OCI-LY1 (cell line): ENCODE measurements at regions not wholly inside any gene's neighbourhood (a gene's known extent, or its start where the extent isn't known, plus 50 kb on each side); places are given as distances from the start of the nearest gene placed in this dataset.

Source experiments
- H2AFZ ChIP-seq: fragments of 200-600 bp; sonication (generic), shearing (Covaris generic); 2 replicates; pipeline ENCODE4 v1.6.0; 2014; ENCODE audit warnings: antibody characterized with exemption, mild to moderate bottlenecking, low read length
- H3F3A ChIP-seq: fragments of 200-600 bp; sonication (generic), shearing (Covaris generic); 2 replicates; pipeline ENCODE4 v1.6.0; 2014; ENCODE audit warnings: mild to moderate bottlenecking, antibody characterized with exemption, low read length, moderate library complexity; ENCODE audit not compliant: insufficient read depth
- H3K27ac ChIP-seq: fragments of 200-600 bp; sonication (generic); 2 replicates; pipeline ENCODE4 v1.5.1; 2014; ENCODE audit warnings: low read length, mixed run types, mild to moderate bottlenecking, low read depth; ENCODE audit not compliant: poor library complexity, severe bottlenecking
- H3K27me3 ChIP-seq: fragments of 200-600 bp; sonication (generic); 2 replicates; pipeline ENCODE4 v1.6.0; 2014; ENCODE audit warnings: antibody characterized with exemption, mild to moderate bottlenecking, low read length, moderate library complexity; ENCODE audit not compliant: insufficient read depth
- H3K36me3 ChIP-seq: fragments of 200-600 bp; sonication (generic); 2 replicates; pipeline ENCODE4 v1.6.1; 2014; ENCODE audit warnings: mild to moderate bottlenecking, antibody characterized with exemption, low read length, moderate library complexity, mixed read lengths; ENCODE audit not compliant: insufficient read depth
- H3K4me1 ChIP-seq: fragments of 200-600 bp; sonication (generic); 2 replicates; pipeline ENCODE4 v1.5.1; 2014; ENCODE audit warnings: mild to moderate bottlenecking, low read length, moderate library complexity; ENCODE audit not compliant: insufficient read depth, severe bottlenecking
- H3K4me2 ChIP-seq: fragments of 200-600 bp; sonication (generic), shearing (Covaris generic); 2 replicates; pipeline ENCODE4 v1.6.1; 2014; ENCODE audit warnings: low read length
- H3K4me3 ChIP-seq: fragments of 200-600 bp; sonication (generic); 2 replicates; pipeline ENCODE4 v1.5.1; 2014; ENCODE audit warnings: low read length, low read depth, mild to moderate bottlenecking, mixed read lengths; ENCODE audit not compliant: poor library complexity, severe bottlenecking
- H3K79me2 ChIP-seq: fragments of 200-600 bp; shearing (Covaris generic); 2 replicates; pipeline ENCODE4 v1.6.1; 2016; ENCODE audit warnings: mixed run types, low read length, mixed read lengths; ENCODE audit not compliant: insufficient read depth
- H3K9ac ChIP-seq: fragments of 200-600 bp; sonication (generic), shearing (Covaris generic); 2 replicates; pipeline ENCODE4 v1.6.1; 2014; ENCODE audit warnings: mild to moderate bottlenecking, low read length, mixed read lengths
- H3K9me2 ChIP-seq: fragments of 200-600 bp; sonication (generic), shearing (Covaris generic); 2 replicates; pipeline ENCODE4 v1.6.1; 2014; ENCODE audit warnings: low read depth, mild to moderate bottlenecking, low read length, mixed read lengths
- H3K9me3 ChIP-seq: fragments of 200-600 bp; shearing (Covaris generic); 2 replicates; pipeline ENCODE4 v1.6.1; 2014; ENCODE audit warnings: low read length, mixed read lengths
- H4K20me1 ChIP-seq: fragments of 200-600 bp; sonication (generic), shearing (Covaris generic); 2 replicates; pipeline ENCODE4 v1.6.0; 2016; ENCODE audit warnings: mild to moderate bottlenecking, low read length; ENCODE audit not compliant: insufficient read depth
- EZH2 ChIP-seq: fragments of 200-600 bp; sonication (generic), shearing (Covaris generic); IDR thresholded peaks from 2 replicates; pipeline ENCODE4 v1.8.0; 2017; ENCODE audit warnings: borderline replicate concordance, mixed run types, mild to moderate bottlenecking, antibody characterized with exemption, low read length, moderate library complexity, mixed read lengths
- TF ChIP-seq, protein P1 (sequence below): fragments of 200-600 bp; sonication (generic), shearing (Covaris generic); IDR thresholded peaks from 2 replicates; pipeline ENCODE4 v1.5.1; 2017; ENCODE audit warnings: mild to moderate bottlenecking, antibody characterized with exemption, low read length, moderate library complexity, mixed read lengths

DNA sequence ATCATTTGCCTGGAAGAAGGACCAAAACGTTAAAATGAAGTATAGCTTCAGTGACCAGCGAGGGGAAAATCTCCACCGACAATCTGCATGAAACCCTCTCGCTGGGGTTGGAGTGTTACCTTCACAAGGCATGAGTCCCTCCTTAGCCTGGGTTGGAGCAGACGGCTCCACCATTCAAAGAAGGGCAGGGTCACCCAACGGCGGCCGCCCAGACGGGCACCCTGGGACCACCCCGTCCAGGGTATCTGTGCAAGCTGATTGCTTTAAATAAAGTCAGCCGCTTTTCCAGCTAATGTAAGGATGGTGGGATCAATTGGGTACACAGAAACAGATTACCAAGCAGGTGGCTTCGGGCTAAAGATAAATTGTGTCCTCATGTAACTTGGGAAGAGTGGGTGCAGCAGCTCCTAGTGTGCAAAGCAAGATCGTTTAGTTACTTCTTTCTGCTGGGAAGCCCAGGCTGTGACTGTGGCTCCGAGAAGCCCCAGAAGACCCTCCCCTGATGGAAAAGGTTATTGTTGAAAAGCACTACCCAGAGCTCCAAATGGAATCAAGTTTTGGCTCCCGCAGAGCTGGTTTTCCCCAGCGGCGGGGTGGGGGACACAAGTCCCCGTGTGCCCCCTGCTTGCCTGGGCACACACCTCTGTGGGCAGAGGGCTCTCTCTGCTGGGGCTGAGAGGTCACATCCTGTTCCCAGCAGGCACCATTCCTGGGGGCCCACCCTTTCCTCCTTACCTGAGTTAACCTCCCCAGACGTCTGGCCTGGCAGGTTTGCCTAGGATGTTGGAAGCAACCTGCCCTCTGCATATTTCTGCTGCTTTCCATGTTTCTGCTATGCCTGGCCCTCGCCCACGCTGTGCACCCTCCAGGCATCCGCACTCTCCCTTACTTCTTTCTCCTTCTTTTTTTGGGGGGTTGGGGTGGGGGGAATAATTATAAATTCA, 318.6 kb upstream of the DIO3 start:
- H2AFZ ChIP-seq: no peak overlapping the region
- no peak overlapping the region for H3K9ac ChIP-seq
- 0 out of 2 replicates have a peak, but pooled peaks cover 8% of the 10 kb centered on the region for H3K27me3 ChIP-seq
- no peaks in the 10 kb centered on the region for H3F3A ChIP-seq
- no peaks in the 10 kb centered on the region for H3K79me2 ChIP-seq
- no peak overlapping the region for H3K4me3 ChIP-seq
- H3K36me3 ChIP-seq: no peaks in the 10 kb centered on the region
- no peaks in the 10 kb centered on the region for H3K9me3 ChIP-seq
- no peak overlapping the region for H3K4me2 ChIP-seq
- no peak for TF ChIP-seq EZH2
- TF ChIP-seq, protein P1, sequence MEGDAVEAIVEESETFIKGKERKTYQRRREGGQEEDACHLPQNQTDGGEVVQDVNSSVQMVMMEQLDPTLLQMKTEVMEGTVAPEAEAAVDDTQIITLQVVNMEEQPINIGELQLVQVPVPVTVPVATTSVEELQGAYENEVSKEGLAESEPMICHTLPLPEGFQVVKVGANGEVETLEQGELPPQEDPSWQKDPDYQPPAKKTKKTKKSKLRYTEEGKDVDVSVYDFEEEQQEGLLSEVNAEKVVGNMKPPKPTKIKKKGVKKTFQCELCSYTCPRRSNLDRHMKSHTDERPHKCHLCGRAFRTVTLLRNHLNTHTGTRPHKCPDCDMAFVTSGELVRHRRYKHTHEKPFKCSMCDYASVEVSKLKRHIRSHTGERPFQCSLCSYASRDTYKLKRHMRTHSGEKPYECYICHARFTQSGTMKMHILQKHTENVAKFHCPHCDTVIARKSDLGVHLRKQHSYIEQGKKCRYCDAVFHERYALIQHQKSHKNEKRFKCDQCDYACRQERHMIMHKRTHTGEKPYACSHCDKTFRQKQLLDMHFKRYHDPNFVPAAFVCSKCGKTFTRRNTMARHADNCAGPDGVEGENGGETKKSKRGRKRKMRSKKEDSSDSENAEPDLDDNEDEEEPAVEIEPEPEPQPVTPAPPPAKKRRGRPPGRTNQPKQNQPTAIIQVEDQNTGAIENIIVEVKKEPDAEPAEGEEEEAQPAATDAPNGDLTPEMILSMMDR: no peak
- H3K27ac ChIP-seq: no peak overlapping the region
- H4K20me1 ChIP-seq: no peaks in the 10 kb centered on the region
- H3K4me1 ChIP-seq: no peaks in the 10 kb centered on the region
- no peaks in the 10 kb centered on the region for H3K9me2 ChIP-seq

DNA sequence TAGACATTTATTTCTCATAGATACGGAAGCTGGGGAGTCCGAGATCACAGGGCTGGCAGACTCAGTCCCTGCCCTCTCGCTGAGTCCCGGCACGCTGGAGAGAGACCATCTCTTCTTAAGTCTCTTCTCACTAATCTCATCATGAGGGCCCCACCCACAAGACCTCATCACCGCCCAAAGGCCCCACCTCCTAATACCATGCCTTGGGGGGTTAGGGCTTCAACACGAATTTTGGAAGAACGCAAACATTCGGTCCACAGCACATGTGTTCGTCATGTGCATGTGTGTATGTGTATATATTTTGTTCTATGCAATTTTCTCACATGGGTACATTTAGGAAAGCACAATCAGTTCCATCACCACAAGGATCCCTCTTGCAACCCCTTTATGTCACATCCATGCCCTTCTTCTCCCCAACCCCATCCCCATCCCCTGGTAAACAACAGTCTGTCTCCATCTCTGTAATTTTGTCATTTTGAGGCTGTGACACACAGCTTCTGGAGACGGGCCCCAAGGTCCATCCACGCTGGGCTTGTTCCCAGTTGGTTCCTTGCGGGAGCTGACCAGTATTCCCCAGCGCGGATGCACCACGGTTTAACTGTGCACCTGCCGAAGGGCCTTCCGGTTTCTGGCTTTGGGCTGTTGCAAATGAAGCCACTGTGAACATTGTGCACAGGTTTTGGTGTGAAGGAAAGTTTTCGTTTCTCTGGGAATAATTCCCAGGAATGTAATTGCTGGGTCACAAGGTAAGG, 317.5 kb upstream of the DIO3 start:
- H3K4me2 ChIP-seq: no peak overlapping the region
- no peaks in the 10 kb centered on the region for H3K9me3 ChIP-seq
- H3K4me1 ChIP-seq: no peaks in the 10 kb centered on the region
- no peak overlapping the region for H3K27ac ChIP-seq
- H3K9ac ChIP-seq: no peak overlapping the region
- no peak overlapping the region for H3K4me3 ChIP-seq
- no peaks in the 10 kb centered on the region for H4K20me1 ChIP-seq
- H3K27me3 ChIP-seq: 0 out of 2 replicates have a peak, but pooled peaks cover 8% of the 10 kb centered on the region
- H3K9me2 ChIP-seq: no peaks in the 10 kb centered on the region
- TF ChIP-seq, protein P1: no peak
- no peak for TF ChIP-seq EZH2
- no peaks in the 10 kb centered on the region for H3F3A ChIP-seq
- H2AFZ ChIP-seq: no peak overlapping the region
- no peaks in the 10 kb centered on the region for H3K36me3 ChIP-seq
- H3K79me2 ChIP-seq: no peaks in the 10 kb centered on the region

DNA sequence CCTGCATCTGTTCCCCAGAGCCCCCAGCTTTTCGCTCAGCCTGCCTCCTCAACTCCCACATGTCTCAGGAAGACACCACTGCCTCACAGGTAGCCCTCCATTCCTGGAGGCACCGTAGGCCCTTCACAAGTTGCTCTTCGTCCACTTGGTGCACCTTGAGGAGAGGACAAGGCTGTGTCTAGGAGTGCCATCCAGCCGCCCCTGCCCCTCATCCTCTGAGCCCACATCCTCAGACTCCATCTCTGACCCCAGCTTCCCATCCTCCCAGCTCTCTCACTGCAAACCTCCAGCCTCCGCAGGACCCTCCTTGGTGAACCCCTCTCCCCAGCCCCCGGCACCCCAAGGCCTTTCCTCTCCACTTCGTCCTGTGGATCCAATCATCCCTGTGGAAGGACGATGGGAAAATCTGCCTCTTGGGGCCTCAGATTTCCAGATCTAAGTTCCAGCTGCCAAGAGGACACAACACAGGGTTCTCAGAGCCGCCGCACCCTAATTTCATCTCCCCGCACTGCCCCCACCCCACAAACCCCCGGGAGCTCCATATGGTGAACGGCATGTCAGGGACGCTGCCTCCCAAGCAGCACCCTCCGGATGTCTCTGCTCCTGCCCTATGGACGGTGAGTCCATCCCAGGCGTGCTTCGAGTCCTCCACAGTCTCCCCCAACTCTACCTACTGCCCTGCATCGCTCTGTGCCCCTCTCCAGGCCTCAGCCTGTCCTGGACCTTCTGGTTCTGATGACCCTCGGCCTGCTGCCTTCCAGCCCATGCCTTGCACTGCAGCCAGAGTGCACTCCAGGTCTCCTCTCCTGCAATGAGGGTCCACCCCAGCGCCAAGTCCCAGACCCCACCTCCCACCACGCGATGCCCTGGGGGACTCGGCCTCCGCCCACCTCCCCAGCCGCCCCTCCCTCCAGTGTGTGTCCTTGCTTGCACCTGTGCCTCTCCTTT, 314.1 kb upstream of the DIO3 start:
- Histone ChIP-seq H3K27ac (no peak overlapping the region), H3K4me3 (no peak overlapping the region), H3K27me3 (0 out of 2 replicates have a peak, but pooled peaks cover 3% of the 10 kb centered on the region), H3K36me3 (no peaks in the 10 kb centered on the region), H3K4me1 (no peaks in the 10 kb centered on the region), H3K9me2 (no peaks in the 10 kb centered on the region), H4K20me1 (no peaks in the 10 kb centered on the region), H3K9ac (no peak overlapping the region), H3K4me2 (no peak overlapping the region), H3F3A (no peaks in the 10 kb centered on the region), H3K9me3 (no peaks in the 10 kb centered on the region), H3K79me2 (no peaks in the 10 kb centered on the region), H2AFZ (no peak overlapping the region)
- TF ChIP-seq EZH2: no peak
- TF ChIP-seq, protein P1: no peak
